ENCODE measurements at regions not wholly inside any gene's neighbourhood (a gene's known extent, or its start where the extent isn't known, plus 50 kb on each side); places are given as distances from the start of the nearest gene placed in this dataset.

DNA sequence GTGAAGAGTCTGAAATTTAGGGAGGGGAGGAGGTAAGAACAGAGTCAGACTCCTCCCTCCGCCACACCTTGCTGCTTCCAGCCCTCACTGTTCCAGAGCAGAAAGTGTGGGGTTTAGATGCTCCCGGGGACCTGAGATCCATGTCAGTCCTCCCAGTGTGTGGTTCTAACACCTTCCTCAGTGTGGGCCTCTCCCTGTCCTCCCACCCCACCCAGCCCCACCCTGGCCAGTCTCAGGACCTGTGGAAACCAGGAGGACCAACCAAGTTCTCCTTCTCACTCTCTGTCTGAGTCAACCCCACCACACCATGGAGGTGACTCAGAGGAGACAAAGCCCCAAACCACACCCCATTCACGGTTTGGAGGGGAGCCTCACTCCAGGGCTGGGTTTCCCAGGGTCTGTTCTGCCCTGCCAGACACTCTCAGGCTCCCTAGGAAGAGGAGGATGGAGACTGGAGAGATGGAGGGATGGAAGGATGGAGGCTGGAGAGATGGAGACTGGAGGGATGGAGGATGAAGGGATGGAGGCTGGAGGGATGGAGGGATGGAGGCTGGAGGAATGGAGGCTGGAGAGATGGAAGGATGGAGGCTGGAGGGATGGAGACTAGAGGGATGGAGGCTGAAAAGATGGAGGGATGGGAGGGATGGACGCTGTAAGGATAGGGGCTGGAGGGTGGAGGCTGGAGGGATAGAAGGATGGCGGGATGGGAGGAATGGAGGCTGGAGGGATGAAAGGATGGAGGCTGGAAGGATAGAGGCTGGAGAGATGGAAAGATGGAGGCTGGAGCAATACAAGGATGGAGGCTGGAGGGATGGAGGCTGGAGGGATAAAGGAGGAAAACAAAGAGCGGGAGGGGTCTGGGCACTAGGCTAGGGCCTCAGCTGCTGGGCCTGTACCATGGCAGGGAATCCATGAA is 100.9 kb upstream of the RUNX3 start:
- Histone ChIP-seq H2BK12ac (ENCODE audit: low read length in 2 of 2) (no peak overlapping the region), H4K91ac (ENCODE audit: low read length) (no peak overlapping the region), H3K27ac (ENCODE audit: low read length, poor library complexity, severe bottlenecking) (no peak overlapping the region), H3K23ac (ENCODE audit: low read length in 2 of 2) (no peak overlapping the region), H3K27me3 (ENCODE audit: control insufficient read depth in 1 of 2, insufficient read depth in 1 of 2, low read length in 2 of 2) (peaks cover 8 to 84% of the 10 kb centered on the region in 2 experiments), H3K4me3 (ENCODE audit: insufficient read depth in 1 of 2, low read depth in 1 of 2, low read length in 2 of 2) (no peak overlapping the region), H3K36me3 (ENCODE audit: control insufficient read depth in 1 of 2, insufficient read depth in 2 of 2, low read depth in 1 of 2, low read length in 2 of 2) (no peaks in the 10 kb centered on the region), H2BK15ac (ENCODE audit: low read depth, poor library complexity, severe bottlenecking) (no peak overlapping the region), H2AFZ (ENCODE audit: low read depth, low read length) (no peak overlapping the region), H2BK120ac (ENCODE audit: low read depth, low read length) (no peak overlapping the region), H3K79me1 (replicated peaks; ENCODE audit: low read length, poor library complexity, severe bottlenecking) (no peaks in the 10 kb centered on the region), H2BK5ac (ENCODE audit: low read depth, low read length, poor library complexity, severe bottlenecking) (no peak overlapping the region), H3K18ac (ENCODE audit: low read depth in 1 of 2, low read length in 2 of 2) (no peak overlapping the region), H3K14ac (ENCODE audit: low read length in 2 of 2) (no peak overlapping the region), H3K9me3 (ENCODE audit: control insufficient read depth, low read length) (no peaks in the 10 kb centered on the region), H3K4me1 (ENCODE audit: control insufficient read depth, insufficient read depth, low read depth, low read length) (peaks cover 17% of the 10 kb centered on the region), H3K4me2 (ENCODE audit: low read length, poor library complexity, severe bottlenecking) (no peak overlapping the region), H3K4ac (ENCODE audit: low read depth in 1 of 2, low read length in 2 of 2) (no peak overlapping the region), H2AK5ac (ENCODE audit: low read length, severe bottlenecking) (no peak overlapping the region), H3K9ac (ENCODE audit: low read length) (no peak overlapping the region), H4K8ac (ENCODE audit: low read length) (no peak overlapping the region)
- 72% methylated on average over 6 of the region's 6 CpGs for WGBS
- no peak for DNase-seq

DNA sequence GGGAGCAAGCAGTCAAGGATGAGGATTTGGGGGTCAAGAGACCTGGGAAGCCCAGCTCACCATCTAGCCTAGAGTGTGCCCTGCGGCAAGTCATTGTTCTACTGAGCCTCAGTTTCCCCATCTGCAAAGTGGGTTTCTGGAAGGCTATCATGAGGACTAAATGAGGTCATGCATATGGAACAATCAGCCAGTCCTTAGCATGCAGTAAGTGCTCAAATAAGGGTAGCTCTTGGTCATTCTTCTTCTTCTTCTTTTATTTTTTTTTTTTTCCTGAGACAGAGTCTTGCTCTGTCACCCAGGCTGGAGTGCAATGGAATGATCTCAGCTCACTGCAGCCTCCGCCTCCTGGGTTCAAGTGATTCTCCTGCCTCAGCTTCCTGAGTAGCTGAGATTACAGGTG is 99.9 kb upstream of the RUNX3 start:
- 100% methylated on average over 2 of the region's 2 CpGs for WGBS
- Histone ChIP-seq H4K91ac (ENCODE audit: low read length) (no peak overlapping the region), H2AFZ (ENCODE audit: low read depth, low read length) (no peak overlapping the region), H3K9ac (ENCODE audit: low read length) (no peak overlapping the region), H3K4me2 (ENCODE audit: low read length, poor library complexity, severe bottlenecking) (no peak overlapping the region), H3K27me3 (ENCODE audit: control insufficient read depth in 1 of 2, insufficient read depth in 1 of 2, low read length in 2 of 2) (peaks cover 8 to 87% of the 10 kb centered on the region in 2 experiments), H3K18ac (ENCODE audit: low read depth in 1 of 2, low read length in 2 of 2) (no peak overlapping the region), H3K36me3 (ENCODE audit: control insufficient read depth in 1 of 2, insufficient read depth in 2 of 2, low read depth in 1 of 2, low read length in 2 of 2) (no peaks in the 10 kb centered on the region), H4K8ac (ENCODE audit: low read length) (no peak overlapping the region), H2BK5ac (ENCODE audit: low read depth, low read length, poor library complexity, severe bottlenecking) (no peak overlapping the region), H3K27ac (ENCODE audit: low read length, poor library complexity, severe bottlenecking) (no peak overlapping the region), H3K4ac (ENCODE audit: low read depth in 1 of 2, low read length in 2 of 2) (no peak overlapping the region), H2BK12ac (ENCODE audit: low read length in 2 of 2) (no peak overlapping the region), H3K23ac (ENCODE audit: low read length in 2 of 2) (no peak overlapping the region), H2AK5ac (ENCODE audit: low read length, severe bottlenecking) (no peak overlapping the region), H2BK120ac (ENCODE audit: low read depth, low read length) (no peak overlapping the region), H3K4me1 (ENCODE audit: control insufficient read depth, insufficient read depth, low read depth, low read length) (peaks cover 17% of the 10 kb centered on the region), H3K9me3 (ENCODE audit: control insufficient read depth, low read length) (no peaks in the 10 kb centered on the region), H3K79me1 (replicated peaks; ENCODE audit: low read length, poor library complexity, severe bottlenecking) (no peaks in the 10 kb centered on the region), H2BK15ac (ENCODE audit: low read depth, poor library complexity, severe bottlenecking) (no peak overlapping the region), H3K4me3 (ENCODE audit: insufficient read depth in 1 of 2, low read depth in 1 of 2, low read length in 2 of 2) (no peak overlapping the region), H3K14ac (ENCODE audit: low read length in 2 of 2) (no peak overlapping the region)
- no peak for DNase-seq

DNA sequence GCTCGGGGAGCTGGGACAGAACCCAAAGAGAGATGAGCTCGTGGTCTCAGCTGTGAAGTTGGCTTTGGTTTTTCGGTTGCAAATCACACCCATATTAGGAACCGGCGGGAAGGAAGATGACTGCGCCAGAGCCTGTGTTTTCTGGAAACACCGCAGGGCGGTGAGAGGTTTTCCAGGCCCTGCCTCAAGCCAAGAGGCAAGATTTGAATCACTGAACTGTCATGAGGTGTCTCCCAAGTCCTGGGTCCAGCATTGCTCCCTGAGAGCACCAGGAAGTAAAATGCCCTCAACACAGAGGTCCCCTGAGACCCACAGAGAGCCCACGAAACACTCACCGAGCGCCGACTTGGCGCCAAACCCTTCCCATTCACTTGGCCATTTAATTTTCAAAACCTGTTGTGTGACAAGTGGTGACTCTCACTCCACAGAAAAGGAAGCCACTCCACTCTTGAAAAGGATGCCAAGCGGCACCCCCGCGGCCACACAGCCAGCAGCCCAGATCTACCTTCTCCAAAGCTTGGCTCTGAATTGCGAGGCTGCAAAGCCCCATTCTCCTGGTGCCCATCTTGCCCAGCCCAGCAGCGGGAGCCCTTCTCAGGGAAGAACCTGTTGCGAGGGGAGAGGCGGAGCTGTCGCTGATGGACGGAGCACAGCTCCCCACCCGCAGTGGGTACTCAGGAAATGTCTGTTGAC is 99.0 kb upstream of the RUNX3 start:
- WGBS, result 89% methylated on average over 20 of the region's 23 CpGs
- no peak overlapping the region for H2BK15ac ChIP-seq (ENCODE audit: low read depth, poor library complexity, severe bottlenecking)
- peaks cover 13% of the 10 kb centered on the region for H3K4me1 ChIP-seq (ENCODE audit: control insufficient read depth, insufficient read depth, low read depth, low read length)
- H3K9ac ChIP-seq (ENCODE audit: low read length), result no peak overlapping the region
- H2AFZ ChIP-seq (ENCODE audit: low read depth, low read length), result no peak overlapping the region
- H3K4me3 ChIP-seq (ENCODE audit: insufficient read depth in 1 of 2, low read depth in 1 of 2, low read length in 2 of 2), result no peak overlapping the region
- no peak for DNase-seq
- no peak overlapping the region for H3K23ac ChIP-seq (ENCODE audit: low read length in 2 of 2)
- H3K4ac ChIP-seq (ENCODE audit: low read depth in 1 of 2, low read length in 2 of 2), result no peak overlapping the region
- H3K18ac ChIP-seq (ENCODE audit: low read depth in 1 of 2, low read length in 2 of 2), result no peak overlapping the region
- no peak overlapping the region for H3K4me2 ChIP-seq (ENCODE audit: low read length, poor library complexity, severe bottlenecking)
- H4K8ac ChIP-seq (ENCODE audit: low read length), result no peak overlapping the region
- no peak overlapping the region for H2BK120ac ChIP-seq (ENCODE audit: low read depth, low read length)
- no peak overlapping the region for H3K14ac ChIP-seq (ENCODE audit: low read length in 2 of 2)
- no peak overlapping the region for H2AK5ac ChIP-seq (ENCODE audit: low read length, severe bottlenecking)
- H2BK5ac ChIP-seq (ENCODE audit: low read depth, low read length, poor library complexity, severe bottlenecking), result no peak overlapping the region
- peaks cover 8 to 87% of the 10 kb centered on the region in 2 experiments for H3K27me3 ChIP-seq (ENCODE audit: control insufficient read depth in 1 of 2, insufficient read depth in 1 of 2, low read length in 2 of 2)
- no peak overlapping the region for H3K27ac ChIP-seq (ENCODE audit: low read length, poor library complexity, severe bottlenecking)
- H3K9me3 ChIP-seq (ENCODE audit: control insufficient read depth, low read length), result no peaks in the 10 kb centered on the region
- no peak overlapping the region for H2BK12ac ChIP-seq (ENCODE audit: low read length in 2 of 2)
- H4K91ac ChIP-seq (ENCODE audit: low read length), result no peak overlapping the region
- H3K79me1 ChIP-seq (replicated peaks; ENCODE audit: low read length, poor library complexity, severe bottlenecking), result no peaks in the 10 kb centered on the region
- H3K36me3 ChIP-seq (ENCODE audit: control insufficient read depth in 1 of 2, insufficient read depth in 2 of 2, low read depth in 1 of 2, low read length in 2 of 2), result no peaks in the 10 kb centered on the region

DNA sequence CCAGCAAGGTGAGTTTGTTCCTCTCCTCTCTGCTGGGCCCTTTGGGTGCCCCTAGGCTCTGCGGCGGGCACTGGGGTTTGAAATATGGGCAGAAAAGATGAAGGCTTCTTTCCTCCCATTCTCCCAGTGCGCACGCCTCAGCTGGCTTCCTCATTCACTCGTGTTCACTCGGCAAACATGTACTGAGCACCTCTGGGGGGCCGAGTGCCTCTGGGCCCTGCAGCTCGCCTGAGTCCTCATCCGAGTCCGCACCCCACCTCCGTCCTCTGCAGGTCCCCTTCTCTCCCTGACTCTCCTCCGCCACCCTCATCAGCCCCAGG is 98.5 kb upstream of the RUNX3 start:
- H3K9ac ChIP-seq (ENCODE audit: low read length), result no peak overlapping the region
- no peak overlapping the region for H3K27ac ChIP-seq (ENCODE audit: low read length, poor library complexity, severe bottlenecking)
- H4K8ac ChIP-seq (ENCODE audit: low read length), result no peak overlapping the region
- H3K4me3 ChIP-seq (ENCODE audit: insufficient read depth in 1 of 2, low read depth in 1 of 2, low read length in 2 of 2), result no peak overlapping the region
- peaks cover 15% of the 10 kb centered on the region for H3K4me1 ChIP-seq (ENCODE audit: control insufficient read depth, insufficient read depth, low read depth, low read length)
- no peak overlapping the region for H2AK5ac ChIP-seq (ENCODE audit: low read length, severe bottlenecking)
- H3K4me2 ChIP-seq (ENCODE audit: low read length, poor library complexity, severe bottlenecking), result no peak overlapping the region
- H4K91ac ChIP-seq (ENCODE audit: low read length), result peak overlapping the region; percentile 35
- no peaks in the 10 kb centered on the region for H3K9me3 ChIP-seq (ENCODE audit: control insufficient read depth, low read length)
- H3K23ac ChIP-seq (ENCODE audit: low read length in 2 of 2), result no peak overlapping the region
- no peak overlapping the region for H3K18ac ChIP-seq (ENCODE audit: low read depth in 1 of 2, low read length in 2 of 2)
- WGBS, result 97% methylated on average over 12 of the region's 12 CpGs
- no peak overlapping the region for H3K4ac ChIP-seq (ENCODE audit: low read depth in 1 of 2, low read length in 2 of 2)
- no peaks in the 10 kb centered on the region for H3K79me1 ChIP-seq (replicated peaks; ENCODE audit: low read length, poor library complexity, severe bottlenecking)
- DNase-seq, result no peak
- peaks cover 8 to 88% of the 10 kb centered on the region in 2 experiments for H3K27me3 ChIP-seq (ENCODE audit: control insufficient read depth in 1 of 2, insufficient read depth in 1 of 2, low read length in 2 of 2)
- H3K14ac ChIP-seq (ENCODE audit: low read length in 2 of 2), result no peak overlapping the region
- H2BK5ac ChIP-seq (ENCODE audit: low read depth, low read length, poor library complexity, severe bottlenecking), result no peak overlapping the region
- no peak overlapping the region for H2AFZ ChIP-seq (ENCODE audit: low read depth, low read length)
- H2BK15ac ChIP-seq (ENCODE audit: low read depth, poor library complexity, severe bottlenecking), result no peak overlapping the region
- H2BK120ac ChIP-seq (ENCODE audit: low read depth, low read length), result no peak overlapping the region
- H2BK12ac ChIP-seq (ENCODE audit: low read length in 2 of 2), result no peak overlapping the region
- no peaks in the 10 kb centered on the region for H3K36me3 ChIP-seq (ENCODE audit: control insufficient read depth in 1 of 2, insufficient read depth in 2 of 2, low read depth in 1 of 2, low read length in 2 of 2)

Measured in mesenchymal stem cell (in vitro differentiated cells and primary cell).